Fibroblast of villous mesenchyme (primary cell): ENCODE measurements at regions not wholly inside any gene's neighbourhood (a gene's known extent, or its start where the extent isn't known, plus 50 kb on each side); places are given as distances from the start of the nearest gene placed in this dataset.

Source experiments
- DNase-seq: peaks from one replicate; pipeline ENCODE4 v3.0.0-alpha.2; 2010; ENCODE audit warnings: low read depth
- H3K4me3 ChIP-seq: 2 replicates; pipeline ENCODE4 v1.5.1; 2011; ENCODE audit warnings: low read depth, mild to moderate bottlenecking, low read length
- CTCF ChIP-seq: IDR thresholded peaks from 2 replicates; pipeline ENCODE4 v1.5.1; 2012; ENCODE audit warnings: low read depth, mild to moderate bottlenecking, low read length; ENCODE audit not compliant: insufficient read depth

GRCh38 chr6:44705596-44705995 is 318.1 kb downstream of the CDC5L start:
- no peak for TF ChIP-seq CTCF
- DNase-seq, result no peak
- H3K4me3 ChIP-seq, result no peak overlapping the region

- no peak for TF ChIP-seq CTCF
- no peak overlapping the region for H3K4me3 ChIP-seq
- DNase-seq, result no peak
Observed at GRCh38 chr6:44706011-44706410, 318.5 kb downstream of the CDC5L start.

GRCh38 chr6:44708208-44708607 is 320.7 kb downstream of the CDC5L start:
- no peak for DNase-seq
- TF ChIP-seq CTCF, result no peak
- H3K4me3 ChIP-seq, result no peak overlapping the region

GRCh38 chr6:44712353-44713111 is 325.0 kb downstream of the CDC5L start:
- DNase-seq, result no peak
- TF ChIP-seq CTCF, result no peak
- no peak overlapping the region for H3K4me3 ChIP-seq

DNA sequence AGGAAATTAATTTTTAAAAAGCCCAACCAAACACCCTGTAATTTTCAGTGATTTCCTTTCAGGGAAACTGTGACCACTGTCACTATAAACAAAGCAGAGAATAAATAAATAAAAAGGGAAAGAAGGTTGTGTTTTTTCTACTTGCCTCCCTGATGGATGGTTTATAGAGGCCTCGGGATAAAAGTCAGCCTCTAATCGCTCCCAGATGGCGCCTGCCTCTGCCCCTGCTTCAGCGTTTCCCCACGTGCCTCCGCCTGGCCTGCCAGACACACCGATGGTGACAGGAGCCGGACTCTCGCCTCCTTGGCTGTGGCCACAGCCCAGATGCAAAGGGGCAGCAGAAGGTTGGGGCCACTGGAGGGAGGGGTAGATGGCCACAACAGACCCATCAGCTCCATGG is 327.7 kb downstream of the CDC5L start:
- no peak for TF ChIP-seq CTCF
- DNase-seq, result no peak
- no peak overlapping the region for H3K4me3 ChIP-seq

DNA sequence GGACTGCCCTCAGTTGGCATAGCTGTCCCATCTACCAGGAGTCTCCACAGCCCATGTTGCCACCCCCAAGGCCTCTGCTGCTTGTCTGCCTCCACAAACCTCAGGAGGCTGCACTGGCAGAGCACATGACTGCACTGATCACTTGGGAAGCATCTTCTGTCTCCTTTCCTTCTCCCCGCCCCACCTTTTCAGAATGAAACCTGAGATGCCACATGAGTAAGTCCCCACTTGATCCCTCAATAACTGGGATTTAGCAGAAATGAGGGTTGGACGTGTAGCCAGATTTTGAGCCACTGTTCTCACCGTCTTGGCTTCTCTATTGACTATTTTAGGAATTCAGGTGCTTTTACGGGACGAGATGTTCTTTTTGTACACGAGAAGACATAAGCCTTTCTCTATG is 328.4 kb downstream of the CDC5L start:
- no peak overlapping the region for H3K4me3 ChIP-seq
- no peak for DNase-seq
- no peak for TF ChIP-seq CTCF

GRCh38 chr6:44717431-44717830 is 329.9 kb downstream of the CDC5L start:
- TF ChIP-seq CTCF, result no peak
- no peak for DNase-seq
- H3K4me3 ChIP-seq, result no peak overlapping the region
